ENCODE measurements at regions not wholly inside any gene's neighbourhood (a gene's known extent, or its start where the extent isn't known, plus 50 kb on each side); places are given as distances from the start of the nearest gene placed in this dataset.

DNA sequence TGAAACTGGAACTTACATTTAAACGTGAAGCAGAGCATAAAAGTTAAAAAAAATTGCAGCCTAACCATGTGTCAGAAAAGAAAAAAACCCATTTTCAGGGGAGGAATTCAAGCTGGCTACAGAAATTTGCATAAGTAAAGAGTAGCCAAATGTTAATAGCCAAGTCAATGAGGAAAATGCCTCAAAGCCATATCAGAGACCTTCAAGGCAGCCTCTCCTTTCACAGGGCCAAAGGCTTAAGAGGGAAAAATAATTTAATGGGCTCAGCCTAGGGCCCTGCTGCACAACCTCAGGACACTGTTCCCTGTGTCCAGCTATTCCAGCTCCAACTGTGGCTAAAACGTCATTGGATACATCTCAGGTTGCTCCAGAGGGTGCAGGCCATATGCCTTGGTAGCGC lies 749.5 kb downstream of the FLRT2 start:
- FAIRE-seq (no peak), ATAC-seq (no peak), DNase-seq (no peak)
- no peak overlapping the region for H3K4me3 ChIP-seq
- H3K27ac ChIP-seq: no peak overlapping the region
- WGBS, 2 donors: 71 to 73% methylated on average over 3 of the region's 3 CpGs
- H3K36me3 ChIP-seq: no peaks in the 10 kb centered on the region
- intact Hi-C loops (cut with DNase I): no loop called here
- H3K4me1 ChIP-seq: peaks cover 0 to 8% (median 0%) of the 10 kb centered on the region in 3 donors
- no peaks in the 10 kb centered on the region for H3K27me3 ChIP-seq
- TF ChIP-seq, protein P1, sequence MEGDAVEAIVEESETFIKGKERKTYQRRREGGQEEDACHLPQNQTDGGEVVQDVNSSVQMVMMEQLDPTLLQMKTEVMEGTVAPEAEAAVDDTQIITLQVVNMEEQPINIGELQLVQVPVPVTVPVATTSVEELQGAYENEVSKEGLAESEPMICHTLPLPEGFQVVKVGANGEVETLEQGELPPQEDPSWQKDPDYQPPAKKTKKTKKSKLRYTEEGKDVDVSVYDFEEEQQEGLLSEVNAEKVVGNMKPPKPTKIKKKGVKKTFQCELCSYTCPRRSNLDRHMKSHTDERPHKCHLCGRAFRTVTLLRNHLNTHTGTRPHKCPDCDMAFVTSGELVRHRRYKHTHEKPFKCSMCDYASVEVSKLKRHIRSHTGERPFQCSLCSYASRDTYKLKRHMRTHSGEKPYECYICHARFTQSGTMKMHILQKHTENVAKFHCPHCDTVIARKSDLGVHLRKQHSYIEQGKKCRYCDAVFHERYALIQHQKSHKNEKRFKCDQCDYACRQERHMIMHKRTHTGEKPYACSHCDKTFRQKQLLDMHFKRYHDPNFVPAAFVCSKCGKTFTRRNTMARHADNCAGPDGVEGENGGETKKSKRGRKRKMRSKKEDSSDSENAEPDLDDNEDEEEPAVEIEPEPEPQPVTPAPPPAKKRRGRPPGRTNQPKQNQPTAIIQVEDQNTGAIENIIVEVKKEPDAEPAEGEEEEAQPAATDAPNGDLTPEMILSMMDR (IDR thresholded peaks at IDR 0.05): no peak
- no peaks in the 10 kb centered on the region for H3K9me3 ChIP-seq

DNA sequence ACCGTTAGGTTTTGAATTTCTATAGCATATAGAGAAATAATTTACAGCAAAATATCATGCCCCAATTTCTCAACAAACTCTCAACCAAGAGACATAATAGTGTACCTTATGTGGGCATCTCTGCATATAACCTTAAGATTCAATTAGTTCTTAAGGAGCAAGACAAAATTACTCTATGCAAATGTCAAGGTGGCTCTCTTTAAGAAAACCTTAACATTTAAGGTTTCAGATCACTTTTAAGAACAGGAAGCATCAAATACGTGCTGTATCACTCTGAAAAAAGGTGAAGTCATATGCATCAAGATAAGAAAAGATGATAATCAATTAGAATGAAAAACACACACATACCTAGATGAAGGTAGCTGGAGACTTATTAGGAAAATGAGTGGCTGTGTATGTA lies 728.0 kb downstream of the FLRT2 start:
- no peak overlapping the region for H3K27ac ChIP-seq
- no peak overlapping the region for H3K4me3 ChIP-seq

DNA sequence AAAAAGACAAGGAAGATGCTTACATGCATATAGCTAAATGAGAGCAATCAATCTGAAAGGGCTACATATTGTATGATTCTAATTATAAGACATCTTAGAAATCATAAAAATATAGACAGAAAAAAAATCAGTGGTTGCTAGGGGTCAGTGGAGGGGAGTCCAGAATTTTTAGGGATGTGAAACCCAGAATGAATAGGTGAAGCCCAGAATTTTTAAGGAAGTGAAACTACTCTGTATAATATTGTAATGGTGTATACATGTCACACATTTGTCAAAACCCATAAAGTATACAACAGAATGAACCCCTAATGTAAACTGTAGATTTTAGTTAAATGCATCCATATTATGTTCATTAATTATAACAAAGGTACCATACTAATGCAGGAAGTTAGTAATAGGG lies 713.2 kb downstream of the FLRT2 start:
- H3K27me3 ChIP-seq: no peaks in the 10 kb centered on the region
- TF ChIP-seq, protein P1 (IDR thresholded peaks at IDR 0.05): no peak
- ATAC-seq (no peak), FAIRE-seq (no peak), DNase-seq (no peak)
- intact Hi-C loops (cut with DNase I): no loop called here
- H3K9me3 ChIP-seq: no peaks in the 10 kb centered on the region
- H3K4me1 ChIP-seq: no peaks in the 10 kb centered on the region
- H3K4me3 ChIP-seq: no peak overlapping the region
- H3K36me3 ChIP-seq: no peaks in the 10 kb centered on the region
- H3K27ac ChIP-seq: no peak overlapping the region

More for the DNA sequence above, 728.0 kb downstream of the FLRT2 start:
- no peaks in the 10 kb centered on the region for H3K27me3 ChIP-seq
- intact Hi-C loops (cut with DNase I): no loop called here
- 58 to 63% methylated on average over 2 of the region's 2 CpGs for WGBS, 2 donors
- H3K9me3 ChIP-seq: no peaks in the 10 kb centered on the region
- DNase-seq (no peak), ATAC-seq (no peak), FAIRE-seq (no peak)
- H3K4me1 ChIP-seq: no peaks in the 10 kb centered on the region
- TF ChIP-seq, protein P1 (IDR thresholded peaks at IDR 0.05): no peak
- H3K36me3 ChIP-seq: no peaks in the 10 kb centered on the region

DNA sequence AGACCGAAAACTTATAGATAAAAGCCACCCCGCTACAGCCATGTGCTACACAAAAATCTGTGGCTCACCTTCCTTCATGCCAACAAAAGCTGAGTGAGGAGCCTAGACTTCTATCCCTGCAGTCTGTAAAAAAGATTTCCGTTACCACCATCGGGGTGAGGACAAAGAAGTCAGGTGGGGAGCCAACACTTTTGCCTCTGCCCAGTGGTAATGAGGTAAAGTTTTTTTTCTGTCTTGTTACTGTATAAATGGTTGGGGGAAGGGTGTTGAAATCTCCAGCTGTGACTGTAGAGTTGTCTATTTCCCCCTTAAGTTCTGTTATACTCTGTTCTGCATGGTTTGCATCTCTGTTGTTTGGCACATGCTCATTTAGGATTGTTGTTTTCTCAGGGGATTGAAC lies 707.8 kb downstream of the FLRT2 start:
- no peaks in the 10 kb centered on the region for H3K27me3 ChIP-seq
- intact Hi-C loops (cut with DNase I): no loop called here
- WGBS, 2 donors: 71 to 72% methylated on average over 4 of the region's 4 CpGs
- no peak overlapping the region for H3K27ac ChIP-seq
- no peak for FAIRE-seq
- no peak overlapping the region for H3K4me3 ChIP-seq
- no peak for ATAC-seq
- no peaks in the 10 kb centered on the region for H3K9me3 ChIP-seq
- H3K36me3 ChIP-seq: no peaks in the 10 kb centered on the region
- TF ChIP-seq, protein P1 (IDR thresholded peaks at IDR 0.05): no peak
- H3K4me1 ChIP-seq: no peaks in the 10 kb centered on the region
- no peak for DNase-seq

DNA sequence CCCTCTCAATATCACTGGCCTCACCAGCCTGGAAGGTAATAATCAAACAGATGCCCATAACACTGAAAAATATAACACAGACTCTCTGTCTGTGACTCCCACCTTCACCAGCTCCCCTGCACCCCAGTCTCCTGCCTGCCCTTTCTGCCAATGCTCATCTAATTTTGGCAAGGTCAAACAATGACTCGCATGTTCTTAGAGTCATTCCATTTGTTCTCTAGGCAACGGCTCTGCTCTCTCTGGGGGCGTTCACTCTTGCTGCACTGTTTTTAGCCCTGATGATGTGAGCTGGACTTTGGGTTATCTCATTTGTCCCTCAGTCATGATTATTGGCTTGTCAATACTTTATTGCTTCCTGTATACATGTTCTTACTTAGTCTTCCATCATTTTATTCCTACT lies 691.8 kb downstream of the FLRT2 start:
- Histone ChIP-seq H3K36me3 (no peaks in the 10 kb centered on the region), H3K27ac (no peak overlapping the region), H3K4me3 (no peak overlapping the region), H3K4me1 (no peaks in the 10 kb centered on the region), H3K9me3 (no peaks in the 10 kb centered on the region), H3K27me3 (no peaks in the 10 kb centered on the region)
- intact Hi-C loops (cut with DNase I): no loop called here
- ATAC-seq (no peak), FAIRE-seq (no peak), DNase-seq (no peak)
- 45 to 52% methylated on average over 3 of the region's 3 CpGs for WGBS, 2 donors
- TF ChIP-seq, protein P1 (IDR thresholded peaks at IDR 0.05): no peak
